Stimulated activated naive CD8-positive, alpha-beta T cell treated with anti-CD3 and anti-CD28 coated beads, Interleukin-15, Interleukin-2, amounts not matched to agents 100 U/mL and 50 U/mL, for 24 hours (primary cell): ENCODE measurements at regions not wholly inside any gene's neighbourhood (a gene's known extent, or its start where the extent isn't known, plus 50 kb on each side); places are given as distances from the start of the nearest gene placed in this dataset.

Source experiments
- ATAC-seq: fragments of 150-1000 bp; cut with Tn5 transposase; one replicate; pipeline ENCODE4 v1.10.0; 2021
- DNase-seq: peaks from one replicate; pipeline ENCODE4 v3.0.0; 2021

DNA sequence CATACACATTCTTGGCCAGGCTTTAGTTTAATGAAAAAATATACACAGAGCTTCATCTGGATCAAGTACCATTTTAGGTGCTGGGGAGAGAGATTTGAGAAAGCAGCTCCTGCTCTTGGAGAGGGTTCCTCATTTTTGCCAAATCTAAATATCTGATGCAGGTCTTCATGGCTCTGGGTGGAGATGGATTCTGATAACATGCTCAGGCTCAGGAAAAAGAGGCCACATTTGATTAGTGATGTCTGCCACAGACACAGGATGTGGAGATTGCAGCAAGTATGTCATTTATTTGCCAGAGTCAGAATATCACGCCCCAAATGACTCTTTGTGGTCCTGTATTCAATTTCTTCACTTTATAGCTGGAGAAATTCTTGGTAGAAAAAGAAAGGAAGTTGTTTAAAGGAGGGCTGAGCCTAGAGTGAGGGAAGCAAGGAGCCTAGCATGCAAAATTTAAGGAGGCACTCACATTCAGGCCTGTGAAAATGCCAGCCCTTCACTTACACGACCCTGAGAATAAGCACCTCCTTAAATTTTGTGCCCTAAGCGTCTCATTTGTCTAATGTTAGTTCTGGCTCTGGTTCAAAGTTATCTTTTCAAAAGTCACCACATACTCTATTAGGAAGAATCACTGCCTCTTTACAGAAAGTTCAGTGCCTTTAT, 492.9 kb upstream of the TBX3 start:
- ATAC-seq (no peak), DNase-seq (no peak)

DNA sequence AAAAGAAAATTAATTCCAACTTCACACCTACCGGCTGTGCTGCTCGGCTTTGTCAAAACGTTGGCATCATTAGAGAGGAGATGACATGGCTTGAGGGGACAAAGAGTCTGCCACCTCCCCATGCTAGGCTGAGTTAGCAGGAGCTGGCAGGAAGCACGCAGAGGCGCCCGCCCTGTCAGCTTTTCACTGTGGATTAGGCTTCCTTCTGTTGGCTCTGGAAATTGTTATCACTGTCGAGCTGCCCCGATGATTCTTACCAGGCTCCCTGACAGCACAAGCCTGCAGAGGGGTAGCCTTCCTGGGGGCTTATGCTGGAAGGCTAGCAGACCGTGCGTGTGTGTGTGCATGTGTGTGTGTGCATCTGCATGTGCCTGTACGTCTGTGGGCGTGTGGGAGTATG, 490.9 kb upstream of the TBX3 start:
- ATAC-seq (no peak), DNase-seq (no peak)

DNA sequence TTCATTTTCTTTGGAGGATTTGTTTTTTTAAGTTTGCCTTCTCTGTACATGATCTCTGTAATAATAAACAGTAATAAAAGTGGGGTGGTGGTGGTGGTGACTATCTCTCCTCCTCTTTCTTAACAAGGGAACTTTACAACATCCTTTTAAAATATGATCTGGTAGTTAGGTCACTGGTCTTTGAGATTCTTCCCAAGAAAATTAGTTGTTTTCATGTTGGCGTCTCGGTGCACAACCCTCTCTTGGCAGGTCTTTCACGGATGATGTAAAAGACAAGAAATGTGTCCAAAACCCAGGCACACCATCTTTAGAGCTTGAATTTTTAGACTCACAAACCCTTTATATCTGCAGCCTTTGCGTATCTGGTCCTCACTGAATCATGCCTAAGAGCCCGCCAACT, 488.5 kb upstream of the TBX3 start:
- DNase-seq (no peak), ATAC-seq (no peak)

DNA sequence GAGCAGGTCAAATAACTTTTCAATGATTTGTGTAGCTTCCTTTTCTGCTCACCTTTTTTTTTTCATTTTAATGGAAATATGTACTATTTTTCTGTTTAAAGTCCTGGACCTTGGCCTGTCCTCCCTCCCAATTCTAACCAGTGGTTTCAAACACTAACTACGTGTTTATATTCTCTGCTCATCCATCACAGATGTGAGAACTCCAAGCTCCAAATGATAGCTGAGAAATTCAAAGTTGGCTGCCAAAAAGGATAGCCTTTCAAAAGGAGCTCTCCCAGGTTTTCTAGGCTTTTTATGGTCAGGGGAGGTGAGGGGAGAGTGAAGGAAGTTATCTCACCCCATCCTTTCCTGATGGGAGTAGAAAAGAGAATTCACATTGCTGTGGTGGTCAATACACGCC, 486.0 kb upstream of the TBX3 start:
- ATAC-seq (no peak), DNase-seq (no peak)

DNA sequence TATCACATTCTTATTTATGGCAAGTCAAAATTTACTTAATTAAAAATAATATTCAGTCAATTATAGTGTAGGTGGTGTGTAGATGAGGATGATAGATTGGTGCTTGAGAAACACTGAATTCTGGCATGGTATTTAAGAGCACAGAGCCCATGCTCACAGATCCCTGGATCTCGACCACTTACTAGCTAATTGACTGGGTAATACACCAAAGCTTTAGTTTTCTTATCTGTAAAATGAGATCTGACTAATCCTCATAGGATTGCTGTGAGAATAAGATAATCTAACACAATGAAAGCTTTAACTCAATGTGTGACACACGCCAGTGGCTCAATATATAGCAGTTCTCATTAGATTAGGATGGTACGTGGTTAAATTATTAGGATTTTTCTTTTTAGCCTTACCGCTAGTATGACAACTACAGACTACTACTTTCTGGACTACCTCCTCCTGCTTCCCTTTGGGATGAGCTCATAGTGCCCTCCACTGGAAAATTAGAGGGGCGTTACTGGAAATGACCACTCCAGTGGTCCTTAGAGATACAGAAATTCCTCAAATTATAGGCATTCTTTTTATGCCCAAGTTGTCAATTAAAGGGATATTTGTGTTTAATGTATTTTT, 482.8 kb upstream of the TBX3 start:
- ATAC-seq = no peak
- no peak for DNase-seq

DNA sequence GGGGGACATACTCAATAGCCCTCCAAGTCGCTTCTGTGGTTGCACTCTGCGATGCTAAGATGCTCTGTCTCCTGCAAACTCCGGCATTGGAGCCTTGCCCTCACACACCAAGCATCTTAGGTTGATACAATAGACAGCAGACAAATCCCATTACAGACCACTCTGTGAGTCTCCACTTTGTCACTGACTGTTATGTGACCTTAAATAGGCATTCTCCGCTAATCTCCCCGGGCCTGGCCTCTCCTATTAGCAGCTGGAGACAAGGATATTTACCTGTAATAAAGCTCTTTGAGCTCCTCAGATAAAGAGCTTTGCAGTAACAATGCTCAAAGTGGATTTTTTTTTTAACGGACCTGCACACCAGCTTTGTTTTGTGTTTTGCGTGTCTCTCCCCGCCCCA, 479.7 kb upstream of the TBX3 start:
- no peak for DNase-seq
- ATAC-seq = no peak

DNA sequence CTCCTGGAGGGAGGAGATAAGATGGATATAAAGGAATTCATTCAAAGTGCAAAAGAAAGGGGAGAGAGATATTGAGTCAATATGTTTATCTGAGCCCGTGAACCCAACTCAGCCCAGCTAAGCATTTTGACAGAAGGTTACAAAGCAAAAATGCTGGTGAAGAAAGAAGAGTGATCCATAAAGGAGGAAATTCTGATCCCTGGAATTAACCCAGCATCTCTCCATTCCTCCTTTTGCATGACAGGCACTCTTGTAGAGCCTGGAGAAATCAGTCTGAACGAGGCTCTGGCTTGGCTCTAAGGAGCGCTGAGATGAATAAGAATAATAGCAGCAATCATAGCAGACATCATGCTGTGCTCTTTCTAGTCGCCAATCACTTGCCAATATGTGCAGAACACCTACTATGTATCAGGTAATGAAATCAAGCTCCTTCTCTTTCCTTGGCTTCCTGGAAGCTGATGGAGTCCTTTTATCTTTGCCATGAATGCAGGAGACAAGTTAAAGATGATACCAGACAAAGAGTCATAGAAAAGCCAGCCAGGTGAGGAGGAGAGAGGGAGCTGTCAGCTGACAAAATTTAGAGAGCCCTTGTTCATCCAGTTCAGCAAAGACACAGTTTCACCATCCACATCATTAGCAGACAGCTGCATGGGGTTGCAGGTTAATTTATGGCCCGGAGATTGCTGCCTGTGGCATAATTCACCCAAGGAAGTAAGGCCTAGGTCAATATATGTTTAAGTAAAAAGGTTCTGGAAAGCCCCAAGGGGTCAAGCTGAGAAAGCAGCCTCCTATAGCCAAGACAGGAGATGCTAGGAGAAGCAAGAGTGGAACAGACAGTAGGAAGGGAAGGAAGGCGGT, 476.5 kb upstream of the TBX3 start:
- DNase-seq (no peak), ATAC-seq (no peak)

DNA sequence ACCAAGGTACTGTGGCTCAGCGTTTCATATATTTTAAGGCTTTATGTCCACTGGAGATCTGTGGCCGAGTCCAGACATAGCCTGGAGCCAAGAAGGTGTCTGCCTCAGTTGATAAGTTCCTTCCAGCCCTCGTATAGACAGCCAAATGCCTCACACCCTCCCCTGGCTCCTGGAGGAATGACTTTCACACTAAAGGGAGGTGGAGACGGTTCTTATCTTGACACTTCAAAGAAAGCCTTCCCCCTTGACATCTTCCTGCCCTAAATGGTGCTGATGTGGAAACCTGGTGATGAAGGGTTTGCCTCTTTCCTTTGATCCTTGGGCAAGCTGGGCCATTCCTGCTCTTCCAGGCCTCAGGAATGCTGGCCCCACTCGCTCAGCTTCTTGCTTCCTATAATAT, 474.8 kb upstream of the TBX3 start:
- ATAC-seq (no peak), DNase-seq (no peak)

DNA sequence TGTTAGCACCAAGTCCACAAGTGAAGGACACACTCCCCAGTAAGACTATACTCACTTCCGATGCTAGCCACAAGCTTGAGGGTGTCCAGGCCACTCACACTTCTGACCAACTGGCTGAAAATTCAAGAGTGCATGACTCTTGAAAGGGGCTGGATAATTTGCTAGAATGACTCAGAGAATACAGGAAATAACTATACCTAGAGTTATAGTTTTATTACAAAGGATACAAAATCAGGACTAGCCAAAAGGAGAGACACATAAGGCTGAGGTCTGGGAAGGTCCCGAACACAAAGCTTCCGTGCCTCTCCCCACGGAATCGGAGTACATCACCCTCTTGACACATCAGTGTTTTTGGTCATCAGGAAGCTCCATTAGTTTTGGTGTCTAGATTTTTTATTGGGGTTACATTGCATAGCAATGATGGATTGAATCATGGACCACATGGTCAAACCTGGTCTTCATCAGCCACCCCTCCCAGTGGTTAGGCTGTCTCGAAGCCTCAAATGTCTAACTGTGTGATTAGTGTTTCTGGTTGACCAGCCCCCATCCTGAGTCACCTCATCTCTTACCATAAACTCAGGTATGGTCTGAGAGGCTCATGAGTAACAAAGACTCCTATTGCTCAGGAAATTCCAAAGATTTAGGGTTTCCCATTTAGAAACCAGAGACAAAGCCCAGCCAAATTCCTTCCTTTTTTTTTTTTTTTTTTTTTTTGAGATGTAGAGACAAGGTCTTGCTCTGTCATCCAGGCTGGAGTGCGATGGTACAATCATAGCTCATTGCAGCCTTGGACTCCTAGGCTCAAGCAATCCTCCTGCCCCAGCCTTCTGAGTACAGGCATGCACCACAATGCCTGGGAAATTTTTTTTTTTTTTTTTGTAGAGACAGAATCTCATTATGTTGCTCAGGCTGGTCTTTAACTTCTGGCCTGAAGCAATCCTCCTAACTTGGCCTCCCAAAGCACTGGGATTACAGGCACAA, 472.0 kb upstream of the TBX3 start:
- ATAC-seq = no peak
- DNase-seq = no peak

DNA sequence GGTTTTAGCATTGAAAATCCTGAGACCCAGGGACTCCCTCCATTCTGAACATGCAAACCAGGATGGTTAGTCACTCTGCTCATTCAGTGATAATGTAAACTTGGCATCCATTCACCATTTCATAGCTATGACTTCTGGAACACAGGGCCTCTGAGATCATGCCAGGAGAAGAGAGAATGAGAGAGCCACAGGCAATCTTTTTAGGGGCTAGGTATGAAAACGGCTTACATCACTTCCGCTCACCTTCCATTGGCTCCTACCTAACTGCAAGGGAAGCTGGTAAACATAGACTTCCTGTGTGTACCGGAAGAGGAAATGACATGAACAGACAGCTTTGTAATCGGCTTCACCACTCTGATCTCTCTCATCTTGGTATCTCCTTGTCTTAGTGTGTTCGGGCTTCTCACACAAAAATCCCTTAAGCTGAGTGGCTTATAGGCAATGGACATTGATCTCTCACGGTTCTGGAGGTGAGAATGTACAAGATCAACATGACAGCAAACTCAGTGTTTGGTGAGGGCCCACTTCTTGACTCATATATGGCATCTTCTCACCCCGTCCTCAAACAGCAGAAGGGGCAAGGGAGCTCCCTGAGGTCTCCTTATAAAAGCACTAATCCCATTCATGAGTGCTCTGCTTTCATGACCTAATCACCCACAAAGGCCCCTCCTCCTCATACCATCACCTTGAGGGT, 465.9 kb upstream of the TBX3 start:
- DNase-seq = no peak
- no peak for ATAC-seq

DNA sequence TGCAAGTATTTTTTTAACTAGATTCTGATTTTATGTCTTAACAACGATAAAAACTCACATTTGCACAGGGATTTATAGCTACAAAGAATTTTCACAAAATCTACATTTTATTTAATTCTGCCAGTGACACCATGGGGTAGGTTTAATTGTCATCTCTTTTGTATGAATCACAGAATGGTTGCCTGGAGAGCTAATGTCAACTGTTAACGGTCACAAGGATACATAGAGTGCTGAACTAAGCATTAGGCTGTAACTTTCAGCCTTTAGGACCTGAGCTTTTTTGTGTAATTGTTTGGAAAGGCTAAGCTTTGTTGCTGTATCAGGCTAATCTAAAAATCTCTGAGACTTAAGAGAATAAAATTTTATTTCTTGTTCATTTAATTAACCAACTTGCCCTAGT, 465.3 kb upstream of the TBX3 start:
- DNase-seq (no peak), ATAC-seq (no peak)

DNA sequence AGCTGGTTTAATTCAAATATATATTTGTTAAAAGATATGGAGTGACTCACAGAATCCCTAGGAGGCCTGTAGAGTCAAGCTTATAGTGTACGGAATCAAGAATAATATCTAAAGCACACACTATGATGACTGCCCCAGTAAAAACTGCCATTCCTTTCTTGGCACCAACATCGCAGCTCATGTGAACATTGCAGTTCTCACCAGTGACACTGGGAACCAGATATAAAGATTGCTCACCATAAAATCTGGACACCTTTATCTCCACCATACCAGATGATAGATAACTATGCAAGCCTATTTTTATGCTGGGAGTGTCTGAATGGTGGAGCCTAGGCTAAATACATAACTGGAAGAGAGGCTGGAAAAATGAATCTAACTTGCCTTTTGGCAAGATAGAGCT, 463.9 kb upstream of the TBX3 start:
- no peak for ATAC-seq
- DNase-seq = no peak

DNA sequence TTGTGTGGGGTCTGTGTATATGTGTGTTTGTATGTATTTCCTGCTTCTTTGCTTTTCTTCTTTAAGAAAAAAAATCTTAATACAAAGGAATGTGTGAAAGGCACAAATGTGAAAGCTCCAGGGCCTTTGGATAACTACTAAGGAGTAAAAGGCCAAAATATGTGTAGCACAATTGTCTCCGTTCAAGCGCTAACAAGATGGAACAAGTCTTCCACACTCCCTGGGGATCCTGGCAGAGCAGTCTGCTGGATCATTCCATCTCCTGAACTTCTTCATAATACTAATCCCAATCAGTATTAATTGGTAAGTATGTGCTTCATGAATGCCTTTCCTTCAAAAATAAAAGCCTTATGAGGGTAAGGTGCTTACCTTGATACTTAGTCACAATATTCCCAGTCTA, 462.5 kb upstream of the TBX3 start:
- ATAC-seq (no peak), DNase-seq (no peak)

DNA sequence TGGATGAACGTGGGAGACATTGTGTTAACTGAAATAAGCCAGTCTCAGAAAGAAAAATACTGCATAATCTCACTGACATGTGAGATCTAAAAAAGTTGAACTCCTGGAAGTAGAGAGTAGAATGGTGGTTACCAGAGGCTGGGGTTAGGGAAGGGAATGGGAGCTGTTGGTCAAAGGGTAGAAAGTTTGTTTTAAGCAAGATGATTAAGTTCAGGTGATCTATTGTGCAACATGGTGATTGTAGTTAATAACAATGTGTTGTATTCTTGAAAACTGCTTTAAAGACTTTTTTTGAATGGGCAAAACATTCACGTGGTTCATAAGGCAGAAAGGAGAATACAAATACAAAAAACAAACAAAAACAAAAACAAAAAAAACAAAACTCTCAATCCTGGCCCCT, 460.4 kb upstream of the TBX3 start:
- DNase-seq (no peak), ATAC-seq (no peak)

DNA sequence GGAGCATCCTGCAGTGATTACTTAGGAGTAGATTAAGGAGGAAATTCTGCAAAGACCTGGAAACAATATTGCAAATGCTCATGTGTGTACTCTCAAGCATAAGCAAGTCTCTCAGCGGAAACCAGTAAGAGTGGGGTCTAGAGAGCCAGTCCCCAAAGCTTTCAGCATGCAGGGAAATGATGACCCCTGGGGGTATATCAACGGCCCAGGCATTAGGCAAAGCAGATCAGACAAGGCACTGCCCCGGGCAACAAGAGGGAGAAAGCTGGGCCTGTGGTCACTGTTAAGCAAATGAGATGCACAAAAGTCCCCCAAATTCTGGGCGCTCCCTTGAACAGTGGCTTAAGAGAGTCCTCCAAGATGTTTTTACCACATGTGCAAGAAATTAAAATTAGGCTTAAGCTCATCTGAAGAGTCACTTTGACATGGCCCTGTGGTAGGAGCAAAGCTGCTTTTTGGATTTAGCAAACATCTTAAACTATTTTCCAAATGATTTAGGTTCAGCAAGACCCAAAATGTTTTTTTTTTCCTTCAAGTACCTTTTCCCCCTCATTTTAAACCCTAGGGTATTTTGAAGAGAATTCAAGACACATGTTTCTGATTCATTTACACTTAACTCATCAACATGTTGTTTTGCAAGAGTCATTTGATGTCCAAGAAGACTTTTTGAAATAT, 457.1 kb upstream of the TBX3 start:
- DNase-seq (no peak), ATAC-seq (no peak)

DNA sequence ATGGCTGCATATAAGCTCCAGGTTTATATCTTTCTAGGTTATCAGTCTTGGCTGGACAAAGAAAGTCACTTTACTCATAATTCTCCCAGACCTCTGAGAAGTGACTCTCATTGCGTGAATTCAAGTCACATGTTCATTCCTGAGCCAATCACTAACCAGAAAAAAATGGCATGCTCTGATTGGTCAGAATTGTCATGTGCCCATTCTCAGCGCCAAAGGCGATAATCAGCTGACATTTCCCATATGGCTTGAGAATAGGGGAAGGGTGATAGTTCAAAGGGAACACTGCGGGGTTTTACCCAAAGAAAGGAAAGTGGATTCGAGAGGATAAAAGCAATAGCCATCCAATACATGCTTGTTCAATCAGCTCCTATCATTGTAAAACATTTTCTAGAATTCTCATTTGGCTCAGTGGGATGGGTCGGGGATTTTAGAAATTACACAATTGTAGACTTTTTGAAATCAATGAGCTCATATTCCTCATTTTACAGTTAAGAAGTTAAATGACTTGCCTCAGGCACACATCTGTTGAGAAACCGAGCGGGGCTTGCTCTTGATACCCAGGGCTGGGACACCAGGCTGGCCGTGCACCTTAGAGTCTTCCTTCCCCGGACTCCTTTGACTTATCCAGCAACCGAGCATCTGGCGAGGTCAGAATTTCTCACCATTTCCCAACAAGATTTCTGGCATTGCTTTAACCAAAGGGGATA, 454.0 kb upstream of the TBX3 start:
- ATAC-seq = no peak
- DNase-seq = no peak

DNA sequence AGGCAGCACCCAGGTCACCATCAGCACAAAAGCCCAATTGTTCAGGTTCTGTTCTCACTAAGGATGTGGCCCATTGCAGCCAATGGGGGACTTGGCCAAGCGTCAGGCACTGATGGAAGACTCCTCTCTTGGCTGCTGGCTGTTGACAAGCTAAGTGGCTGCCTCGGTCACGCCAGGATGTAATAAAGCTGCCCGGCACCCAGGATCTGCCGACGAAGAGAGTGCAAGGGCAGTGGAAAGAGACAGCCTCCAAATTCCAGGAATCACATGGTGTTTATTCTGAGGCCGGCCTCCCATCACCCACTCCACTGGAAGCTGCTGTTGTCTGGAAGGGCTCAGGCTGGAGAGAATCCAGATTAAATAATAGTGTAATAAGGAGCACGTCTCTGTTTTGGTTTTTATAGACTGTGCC, 451.8 kb upstream of the TBX3 start:
- DNase-seq = no peak
- no peak for ATAC-seq

DNA sequence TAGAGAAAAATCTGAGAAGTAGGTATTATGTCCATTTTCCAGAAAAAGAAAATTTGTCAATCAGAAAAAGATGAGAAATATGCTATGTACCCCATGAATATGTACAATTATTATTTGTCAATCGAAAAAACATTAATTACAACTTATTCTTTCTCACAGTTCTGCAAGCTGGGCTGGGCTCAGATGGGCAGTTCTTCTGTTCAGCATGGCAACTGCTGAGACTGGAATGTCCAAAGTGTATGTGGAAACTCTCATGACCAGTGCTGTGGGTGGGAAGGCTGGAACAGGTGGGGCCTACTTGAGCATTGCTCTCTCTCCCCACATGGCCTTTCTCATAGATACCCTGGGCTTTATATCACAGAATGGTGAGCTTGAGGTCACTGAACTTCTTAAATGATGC, 450.3 kb upstream of the TBX3 start:
- ATAC-seq (no peak), DNase-seq (no peak)

DNA sequence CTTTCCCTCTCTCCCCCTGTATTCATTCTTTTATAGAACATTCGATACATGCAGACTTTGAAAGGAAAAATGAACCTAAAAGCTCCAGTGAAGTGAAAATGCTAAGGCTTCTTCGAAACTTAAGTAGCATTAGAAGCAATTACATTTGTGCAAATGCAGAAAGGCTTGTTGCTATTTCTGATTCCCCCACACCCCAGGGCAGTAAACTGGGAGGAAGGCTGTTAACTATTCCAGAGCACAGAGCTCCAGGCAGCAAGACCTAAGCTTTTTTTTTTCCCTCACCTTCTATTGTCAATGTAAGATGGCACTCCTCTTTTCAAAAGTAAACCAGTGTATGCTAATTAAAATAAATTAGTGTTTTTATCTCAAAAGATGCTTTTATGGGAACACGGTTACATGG, 448.9 kb upstream of the TBX3 start:
- DNase-seq (no peak), ATAC-seq (no peak)

DNA sequence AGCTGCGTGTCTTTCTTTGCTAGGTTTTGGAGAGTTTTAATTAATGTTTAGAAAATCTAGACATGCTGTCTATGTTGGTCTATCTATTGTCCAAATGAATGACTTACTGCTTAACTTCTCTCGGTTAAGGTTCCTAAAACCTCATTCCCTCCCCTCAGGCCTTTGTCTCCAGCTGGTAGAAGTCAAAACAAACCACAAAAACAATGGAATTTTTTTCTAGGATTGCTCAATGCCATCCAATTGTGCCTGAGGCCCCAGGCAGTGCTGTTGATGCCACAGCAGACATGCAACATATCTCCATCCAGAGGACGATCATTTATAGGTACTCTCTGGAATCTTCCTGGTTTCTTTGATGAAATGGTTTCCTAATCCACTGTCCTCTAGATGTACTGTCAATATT, 448.2 kb upstream of the TBX3 start:
- no peak for DNase-seq
- ATAC-seq = no peak

DNA sequence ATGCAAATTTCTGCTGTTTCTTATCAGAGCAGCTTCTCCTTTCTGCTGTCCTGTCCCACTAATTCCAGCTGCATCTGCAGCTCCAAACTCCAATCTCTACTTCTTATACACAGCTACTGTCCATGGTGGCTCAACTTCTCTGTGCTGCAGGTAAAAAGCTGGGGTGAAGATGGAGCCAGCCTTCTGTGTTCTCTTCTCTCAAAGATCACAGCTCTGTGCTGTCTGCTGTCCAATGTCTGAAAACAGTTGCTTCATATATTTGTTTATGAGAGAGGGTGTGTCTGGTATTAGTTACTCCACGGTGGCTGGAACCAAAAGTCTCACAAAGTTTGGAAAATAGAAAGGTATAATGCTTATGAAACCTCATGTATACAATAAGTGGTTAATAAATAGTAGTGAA, 445.8 kb upstream of the TBX3 start:
- no peak for DNase-seq
- ATAC-seq = no peak
